PC-3 (cell line): ENCODE measurements at regions not wholly inside any gene's neighbourhood (a gene's known extent, or its start where the extent isn't known, plus 50 kb on each side); places are given as distances from the start of the nearest gene placed in this dataset.

Experiments used
- ATAC-seq: fragments of 200-7000 bp; cut with Tn5 transposase; 2 replicates; pipeline ENCODE4 v1.9.1; 2020; ENCODE audit warnings: mild to moderate bottlenecking, moderate library complexity
- BruUV-seq: library from RNA; stranded (reverse); fragments of 400-500 nt; replicated peaks from 2 replicates; lab custom pipeline; 2021; lab: Mats Ljungman, UMichigan
- CTCF ChIA-PET: fragments of 300-600 bp; sonication (Branson Sonifier 250); formaldehyde crosslinking; loops from one replicate; lab custom pipeline; 2022; ENCODE audit warnings: antibody characterized with exemption; lab: Charles Lee
- POLR2A ChIA-PET: fragments of 300-600 bp; sonication (Branson Sonifier 250); formaldehyde crosslinking; loops from one replicate; lab custom pipeline; 2022; ENCODE audit warnings: antibody characterized with exemption; ENCODE audit not compliant: unreplicated experiment; lab: Charles Lee
- DNase-seq: peaks from one replicate; pipeline ENCODE4 v3.0.0-alpha.2; 2015
- H2AFZ ChIP-seq: fragments of 300-600 bp; sonication (generic); 2 replicates; pipeline ENCODE4 v1.6.0; 2016; ENCODE audit warnings: antibody characterized with exemption, low read length
- H3F3A ChIP-seq: fragments of 300-600 bp; sonication (generic); one replicate; pipeline ENCODE4 v1.6.0; 2017; ENCODE audit warnings: antibody characterized with exemption, low read length, control low read depth, mild to moderate bottlenecking; ENCODE audit not compliant: unreplicated experiment
- H3K27ac ChIP-seq: fragments of 300-600 bp; sonication (generic); 2 replicates; pipeline ENCODE4 v1.5.1; 2016; ENCODE audit warnings: mild to moderate bottlenecking, low read length
- H3K27me3 ChIP-seq: fragments of 300-600 bp; sonication (generic); 2 replicates; pipeline ENCODE4 v1.6.1; 2016; ENCODE audit warnings: low read length, mixed read lengths
- H3K36me3 ChIP-seq: fragments of 300-600 bp; sonication (generic); 2 replicates; pipeline ENCODE4 v1.6.1; 2016; ENCODE audit warnings: low read depth, mixed run types, low read length, mixed read lengths
- H3K4me1 ChIP-seq: fragments of 300-600 bp; sonication (generic); 2 replicates; pipeline ENCODE4 v1.5.1; 2016; ENCODE audit warnings: low read length; ENCODE audit not compliant: insufficient read depth
- H3K4me2 ChIP-seq: fragments of 300-600 bp; sonication (generic); 2 replicates; pipeline ENCODE4 v1.6.0; 2016; ENCODE audit warnings: low read length
- H3K4me3 ChIP-seq: fragments of 300-600 bp; sonication (generic); 2 replicates; pipeline ENCODE4 v1.5.1; 2016; ENCODE audit warnings: mild to moderate bottlenecking, low read length, mixed read lengths
- H3K79me2 ChIP-seq: fragments of 300-600 bp; sonication (generic); 2 replicates; pipeline ENCODE4 v1.6.1; 2017; ENCODE audit warnings: low read length, mixed read lengths
- H3K9ac ChIP-seq: fragments of 300-600 bp; sonication (generic); 2 replicates; pipeline ENCODE4 v1.6.0; 2016; ENCODE audit warnings: mild to moderate bottlenecking, low read length
- H3K9me2 ChIP-seq: fragments of 300-600 bp; sonication (generic); replicated peaks from 2 replicates; pipeline ENCODE4 v1.6.1; 2016; ENCODE audit warnings: mixed run types, low read length, mixed read lengths
- H3K9me3 ChIP-seq: fragments of 300-600 bp; sonication (generic); 2 replicates; pipeline ENCODE4 v1.6.1; 2016; ENCODE audit warnings: low read length, mixed read lengths
- H4K20me1 ChIP-seq: fragments of 300-600 bp; sonication (generic); 2 replicates; pipeline ENCODE4 v1.6.1; 2016; ENCODE audit warnings: low read length, mixed read lengths
- CTCF ChIP-seq: fragments of 300-600 bp; sonication (generic); conservative IDR thresholded peaks from 2 replicates; pipeline ENCODE4 v1.5.1; 2017; ENCODE audit warnings: antibody characterized with exemption, low read depth, mild to moderate bottlenecking, low read length
- EZH2 ChIP-seq: fragments of 300-600 bp; sonication (generic); IDR thresholded peaks from one replicate; pipeline ENCODE4 v1.6.1; 2017; ENCODE audit warnings: antibody characterized with exemption, mild to moderate bottlenecking, low read length; ENCODE audit not compliant: unreplicated experiment
- EZH2phosphoT487 ChIP-seq: fragments of 300-600 bp; sonication (generic); IDR thresholded peaks from 2 replicates; pipeline ENCODE4 v1.6.1; 2018; ENCODE audit warnings: mild to moderate bottlenecking, antibody characterized with exemption, low read length, borderline replicate concordance
- intact Hi-C: fragments of 100-400 bp; cut with micrococcal nuclease; formaldehyde crosslinking; loops from 2 replicates; pipeline ENCODE4 v1.9.0; 2023

GRCh38 chr18:10391506-10391905, 62.9 kb upstream of the APCDD1 start:
- no peak overlapping the region for H2AFZ ChIP-seq
- H3K36me3 ChIP-seq: no peaks in the 10 kb centered on the region
- 0 out of 2 replicates have a peak, but pooled peaks cover 5% of the 10 kb centered on the region for H3K9me3 ChIP-seq
- H4K20me1 ChIP-seq: no peaks in the 10 kb centered on the region
- H3K4me2 ChIP-seq: no peak overlapping the region
- TF ChIP-seq EZH2phosphoT487: no peak
- intact Hi-C loops: no loop called here
- H3K4me1 ChIP-seq: no peaks in the 10 kb centered on the region
- DNase-seq: no peak
- no TSS peak for BruUV-seq
- H3K4me3 ChIP-seq: no peak overlapping the region
- no peaks in the 10 kb centered on the region for H3K79me2 ChIP-seq
- no peak overlapping the region for H3K27ac ChIP-seq
- peaks cover 21% of the 10 kb centered on the region for H3K27me3 ChIP-seq
- POLR2A ChIA-PET: no interaction called here
- no peaks in the 10 kb centered on the region for H3F3A ChIP-seq
- no peaks in the 10 kb centered on the region for H3K9me2 ChIP-seq
- CTCF ChIA-PET: no interaction called here
- no peak for ATAC-seq
- no peak overlapping the region for H3K9ac ChIP-seq

DNA sequence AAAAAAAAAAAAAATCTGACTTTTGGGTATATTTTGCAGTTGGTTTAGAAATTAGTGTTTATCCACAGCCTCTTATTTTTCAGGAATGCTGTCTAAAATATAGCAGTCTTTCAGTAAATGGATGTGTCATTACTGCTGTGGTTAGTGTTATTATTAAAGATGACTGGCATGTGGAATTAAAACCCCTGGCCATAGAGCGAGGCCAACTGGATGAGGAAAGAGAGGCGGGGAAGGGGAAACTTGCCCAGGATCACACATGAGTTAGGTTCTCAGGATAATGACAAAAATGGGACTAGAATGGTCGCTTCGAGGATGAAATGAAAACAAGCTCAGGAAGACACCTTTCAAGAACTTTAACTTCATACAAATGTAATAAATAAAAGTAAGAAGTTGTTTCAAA, 57.4 kb upstream of the APCDD1 start:
- Histone ChIP-seq H3K4me2 (no peak overlapping the region), H4K20me1 (no peaks in the 10 kb centered on the region), H3K9me2 (no peaks in the 10 kb centered on the region), H3K4me1 (no peaks in the 10 kb centered on the region), H3K4me3 (no peak overlapping the region), H3K36me3 (no peaks in the 10 kb centered on the region), H3K9me3 (no peaks in the 10 kb centered on the region), H3K79me2 (no peaks in the 10 kb centered on the region), H3K27me3 (peaks cover 61% of the 10 kb centered on the region), H2AFZ (no peak overlapping the region), H3K9ac (no peak overlapping the region), H3K27ac (no peak overlapping the region), H3F3A (no peaks in the 10 kb centered on the region)
- TF ChIP-seq EZH2phosphoT487: no peak
- TF ChIP-seq CTCF: no peak
- no peak for TF ChIP-seq EZH2
- DNase-seq (no peak), ATAC-seq (no peak)
- intact Hi-C loops: no loop called here
- CTCF ChIA-PET: no interaction called here
- BruUV-seq: no TSS peak
- POLR2A ChIA-PET: no interaction called here

DNA sequence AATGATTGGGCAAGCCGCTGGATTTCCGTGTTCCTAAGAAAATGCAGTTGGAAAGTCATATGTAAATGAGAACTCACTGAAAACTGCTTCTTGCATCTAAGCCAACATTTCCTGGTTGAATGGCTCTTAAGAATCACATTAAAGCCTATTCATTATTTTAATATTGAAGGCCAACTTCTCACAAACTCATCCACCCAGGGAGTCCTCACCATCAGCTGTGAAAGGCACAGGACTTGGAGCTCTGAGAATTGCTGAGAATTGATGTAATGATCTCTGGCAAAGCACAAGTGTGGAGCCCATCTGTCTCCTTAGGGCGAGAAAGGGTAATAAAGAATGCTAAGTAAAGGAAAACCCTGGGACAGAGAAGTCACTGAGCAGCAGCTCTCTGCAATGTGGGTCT, 55.9 kb upstream of the APCDD1 start:
- no TSS peak for BruUV-seq
- ChIA-PET CTCF (no interaction called here), POLR2A (no interaction called here)
- Histone ChIP-seq H3K27ac (no peak overlapping the region), H3K27me3 (peaks cover 59% of the 10 kb centered on the region), H3K79me2 (no peaks in the 10 kb centered on the region), H4K20me1 (no peaks in the 10 kb centered on the region), H3K36me3 (no peaks in the 10 kb centered on the region), H3K9me3 (no peaks in the 10 kb centered on the region), H3K9me2 (no peaks in the 10 kb centered on the region), H3K4me2 (no peak overlapping the region), H3K4me1 (no peaks in the 10 kb centered on the region), H3K9ac (no peak overlapping the region), H3F3A (no peaks in the 10 kb centered on the region), H3K4me3 (no peak overlapping the region), H2AFZ (no peak overlapping the region)
- TF ChIP-seq CTCF: no peak
- TF ChIP-seq EZH2phosphoT487: no peak
- TF ChIP-seq EZH2: no peak
- no peak for DNase-seq
- intact Hi-C loops: no loop called here
- no peak for ATAC-seq
